GM06990 (cell line): ENCODE measurements at regions not wholly inside any gene's neighbourhood (a gene's known extent, or its start where the extent isn't known, plus 50 kb on each side); places are given as distances from the start of the nearest gene placed in this dataset.

Experiments used
- DNase-seq: peaks from one replicate; pipeline ENCODE4 v3.0.0-alpha.2; 2011; ENCODE audit not compliant: insufficient read length; ENCODE audit errors: extremely low read depth
- H3K27me3 ChIP-seq: replicated peaks from 2 replicates; pipeline ENCODE4 v1.6.0; 2011; ENCODE audit warnings: low read length; ENCODE audit not compliant: control insufficient read depth, insufficient read depth
- H3K36me3 ChIP-seq: 2 replicates; pipeline ENCODE4 v1.5.1; 2011; ENCODE audit warnings: low read length; ENCODE audit not compliant: control insufficient read depth, insufficient read depth
- H3K4me3 ChIP-seq: replicated peaks from 2 replicates; pipeline ENCODE4 v1.5.1; 2011; ENCODE audit warnings: low read depth, mild to moderate bottlenecking, control low read depth, low read length
- TF ChIP-seq, protein P1 (sequence below): IDR thresholded peaks from 2 replicates; pipeline ENCODE4 v1.5.1; 2011; ENCODE audit warnings: low read length, control low read depth, mild to moderate bottlenecking, inconsistent platforms; ENCODE audit not compliant: insufficient read depth, poor library complexity, severe bottlenecking

DNA sequence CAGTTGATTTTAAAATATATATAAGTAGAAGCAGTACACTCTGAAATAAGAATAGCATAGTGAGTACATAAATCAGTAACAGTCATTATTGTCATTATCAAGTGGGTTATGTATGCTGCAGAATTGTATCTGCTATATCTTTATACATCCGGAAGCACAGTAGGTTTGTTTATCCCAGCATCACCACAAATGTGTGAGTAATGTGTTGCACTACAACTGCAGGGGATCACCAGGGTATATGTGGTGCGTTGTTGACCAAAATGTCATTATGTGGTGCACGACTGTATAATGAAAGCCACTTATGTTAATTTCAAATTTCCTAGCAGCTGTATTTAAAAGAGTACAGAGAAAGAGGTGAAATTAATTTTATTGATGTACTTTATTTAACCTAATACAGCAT is 87.7 kb upstream of the GADD45A start:
- no peak for DNase-seq
- H3K36me3 ChIP-seq: no peaks in the 10 kb centered on the region
- TF ChIP-seq, protein P1, sequence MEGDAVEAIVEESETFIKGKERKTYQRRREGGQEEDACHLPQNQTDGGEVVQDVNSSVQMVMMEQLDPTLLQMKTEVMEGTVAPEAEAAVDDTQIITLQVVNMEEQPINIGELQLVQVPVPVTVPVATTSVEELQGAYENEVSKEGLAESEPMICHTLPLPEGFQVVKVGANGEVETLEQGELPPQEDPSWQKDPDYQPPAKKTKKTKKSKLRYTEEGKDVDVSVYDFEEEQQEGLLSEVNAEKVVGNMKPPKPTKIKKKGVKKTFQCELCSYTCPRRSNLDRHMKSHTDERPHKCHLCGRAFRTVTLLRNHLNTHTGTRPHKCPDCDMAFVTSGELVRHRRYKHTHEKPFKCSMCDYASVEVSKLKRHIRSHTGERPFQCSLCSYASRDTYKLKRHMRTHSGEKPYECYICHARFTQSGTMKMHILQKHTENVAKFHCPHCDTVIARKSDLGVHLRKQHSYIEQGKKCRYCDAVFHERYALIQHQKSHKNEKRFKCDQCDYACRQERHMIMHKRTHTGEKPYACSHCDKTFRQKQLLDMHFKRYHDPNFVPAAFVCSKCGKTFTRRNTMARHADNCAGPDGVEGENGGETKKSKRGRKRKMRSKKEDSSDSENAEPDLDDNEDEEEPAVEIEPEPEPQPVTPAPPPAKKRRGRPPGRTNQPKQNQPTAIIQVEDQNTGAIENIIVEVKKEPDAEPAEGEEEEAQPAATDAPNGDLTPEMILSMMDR: no peak

DNA sequence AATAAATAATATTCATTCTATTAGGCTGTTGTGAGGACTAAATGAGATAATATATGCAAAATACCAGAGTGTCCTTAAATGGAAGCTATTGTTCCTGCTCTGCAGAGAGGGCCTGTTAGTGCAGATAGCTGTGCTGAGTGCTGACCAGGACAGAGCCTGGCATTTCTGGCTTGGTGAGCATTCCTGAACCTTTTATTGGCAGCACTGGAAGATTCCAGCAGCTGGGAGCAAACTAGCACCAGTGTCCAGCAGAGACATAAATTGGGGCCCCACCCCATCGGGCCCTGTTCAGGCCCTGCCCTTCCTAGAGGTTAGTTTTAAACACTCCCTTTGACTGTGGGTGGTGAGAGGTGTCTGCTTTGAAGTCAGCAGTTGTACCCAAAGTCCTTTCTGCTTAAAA is 85.9 kb upstream of the GADD45A start:
- TF ChIP-seq, protein P1: no peak
- Histone ChIP-seq H3K4me3 (no peak overlapping the region), H3K27me3 (no peaks in the 10 kb centered on the region), H3K36me3 (no peaks in the 10 kb centered on the region)
- DNase-seq: no peak

More for the DNA sequence above, 87.7 kb upstream of the GADD45A start:
- Histone ChIP-seq H3K27me3 (no peaks in the 10 kb centered on the region), H3K4me3 (no peak overlapping the region)

DNA sequence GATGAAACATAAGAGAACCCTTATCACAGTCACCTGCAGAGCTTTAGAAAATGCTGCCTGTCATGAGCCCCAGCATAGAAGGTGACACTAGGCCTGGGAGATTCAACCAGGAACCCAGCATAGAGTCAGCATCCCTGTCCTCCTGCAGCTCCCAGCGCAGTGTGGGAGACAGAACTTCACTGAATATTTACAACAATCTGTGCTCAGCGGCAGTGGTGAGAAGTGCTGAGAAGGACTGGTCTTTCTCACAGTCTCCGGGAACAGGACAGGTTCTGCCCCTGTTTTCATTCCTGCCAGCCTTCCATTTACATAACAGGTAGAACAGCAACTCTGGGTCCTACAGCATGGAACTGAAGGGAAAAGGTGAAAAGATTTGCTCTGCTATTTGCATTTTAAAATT is 83.5 kb upstream of the GADD45A start:
- Histone ChIP-seq H3K27me3 (no peaks in the 10 kb centered on the region; the same call in 1 of the 2 replicates), H3K4me3 (no peak overlapping the region), H3K36me3 (no peaks in the 10 kb centered on the region)
- TF ChIP-seq, protein P1: no peak
- DNase-seq: no peak

DNA sequence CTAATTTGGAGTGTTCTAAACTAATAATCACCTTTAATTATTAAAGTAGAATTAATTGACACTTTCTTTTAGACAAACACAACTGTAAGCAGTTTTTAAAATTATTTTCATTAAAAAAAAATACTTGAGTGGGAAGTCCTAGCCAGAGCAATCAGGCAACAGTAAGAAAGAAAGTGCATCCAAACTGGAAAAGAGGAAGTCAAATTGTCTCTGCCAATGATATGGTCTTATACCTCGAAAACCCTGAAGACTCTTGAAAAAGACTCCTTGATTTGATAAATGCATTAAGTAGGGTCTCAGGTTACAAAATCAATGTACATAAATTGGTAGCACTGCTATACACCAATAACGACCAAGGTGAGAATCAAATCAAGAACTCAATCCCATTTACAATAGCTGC is 83.0 kb upstream of the GADD45A start:
- no peaks in the 10 kb centered on the region; the same call in 1 of the 2 replicates for H3K27me3 ChIP-seq
- no peaks in the 10 kb centered on the region for H3K36me3 ChIP-seq
- no peak for DNase-seq
- TF ChIP-seq, protein P1: no peak
- no peak overlapping the region for H3K4me3 ChIP-seq

DNA sequence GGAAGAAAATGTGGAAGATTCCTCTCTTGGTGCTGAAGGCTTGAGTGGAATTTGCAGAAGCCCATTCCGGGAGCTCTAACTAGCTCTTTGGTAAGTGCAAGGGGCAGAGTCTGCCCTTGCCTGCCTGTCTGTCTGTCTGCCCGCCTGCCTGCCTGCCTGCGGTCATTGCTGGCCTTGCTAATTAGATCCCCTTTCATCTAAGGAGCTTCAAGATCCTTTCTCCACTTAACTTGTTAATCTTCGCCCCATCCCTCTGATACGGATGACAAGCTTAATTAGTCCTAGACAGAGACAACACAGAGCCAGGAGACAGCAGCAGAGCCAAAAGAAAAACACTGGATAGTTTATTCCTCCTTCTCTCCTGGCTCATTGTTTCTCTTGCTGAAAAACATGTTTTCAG is 80.2 kb upstream of the GADD45A start:
- no peak for DNase-seq
- no peak overlapping the region for H3K4me3 ChIP-seq
- no peaks in the 10 kb centered on the region for H3K36me3 ChIP-seq
- H3K27me3 ChIP-seq: no peaks in the 10 kb centered on the region; the same call in none of the 2 replicates
- TF ChIP-seq, protein P1: no peak

DNA sequence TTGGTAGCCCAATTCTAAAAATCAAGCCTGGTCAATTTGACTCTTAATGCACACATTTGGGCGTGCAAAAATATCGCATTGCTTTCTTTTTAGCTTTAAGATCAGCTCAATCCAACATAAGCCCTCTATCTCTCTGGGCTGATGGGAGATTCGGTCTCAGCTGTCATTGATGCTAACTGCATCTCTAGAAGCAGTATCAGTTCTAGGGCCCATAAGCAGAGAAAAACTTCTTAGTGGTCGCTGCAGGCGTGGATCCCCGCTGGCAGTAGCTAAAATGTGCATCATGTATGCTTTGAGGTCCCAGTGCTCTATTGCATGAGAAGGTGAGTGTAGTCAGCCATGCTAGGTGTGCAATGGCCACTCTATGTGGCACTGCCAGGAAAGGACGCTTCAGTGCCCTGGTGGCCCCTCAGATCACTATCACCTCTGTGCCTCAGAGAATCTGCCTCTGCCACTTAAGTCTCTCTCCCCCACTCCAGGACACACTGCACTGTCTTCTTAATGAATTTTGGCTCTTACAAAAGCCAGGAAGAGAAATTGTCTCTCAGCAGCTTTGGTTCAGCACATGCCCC is 79.7 kb upstream of the GADD45A start:
- Histone ChIP-seq H3K36me3 (no peaks in the 10 kb centered on the region), H3K4me3 (no peak overlapping the region), H3K27me3 (no peaks in the 10 kb centered on the region; the same call in none of the 2 replicates)
- no peak for DNase-seq
- TF ChIP-seq, protein P1: no peak
